HG03095 (cell line): ENCODE measurements at regions not wholly inside any gene's neighbourhood (a gene's known extent, or its start where the extent isn't known, plus 50 kb on each side); places are given as distances from the start of the nearest gene placed in this dataset.

Source experiments
- ATAC-seq: cut with Tn5 transposase; IDR thresholded peaks from one replicate; pipeline ENCODE4 v1.9.1; 2021; ENCODE audit warnings: moderate library complexity; ENCODE audit not compliant: unreplicated experiment

DNA sequence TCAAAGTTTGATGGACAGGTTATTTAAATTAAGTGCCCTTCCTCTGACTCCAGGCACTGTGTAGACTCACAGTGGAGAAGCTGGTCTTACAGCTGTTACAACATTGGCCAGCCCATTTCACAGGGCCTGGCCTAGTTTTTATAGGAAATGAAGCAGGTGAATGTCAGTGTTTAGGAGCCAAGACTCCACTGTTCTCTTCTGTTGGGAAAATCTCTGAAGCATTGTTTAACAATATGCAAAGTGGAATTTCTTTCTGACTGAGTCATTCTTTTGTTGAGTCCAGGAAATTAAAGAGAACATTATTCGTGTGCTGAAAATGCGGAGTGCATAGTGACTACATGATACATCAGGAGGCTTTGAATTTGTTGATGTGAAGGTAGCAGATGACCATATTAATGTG lies 64.7 kb downstream of the ARRDC4 start:
- ATAC-seq = no peak

DNA sequence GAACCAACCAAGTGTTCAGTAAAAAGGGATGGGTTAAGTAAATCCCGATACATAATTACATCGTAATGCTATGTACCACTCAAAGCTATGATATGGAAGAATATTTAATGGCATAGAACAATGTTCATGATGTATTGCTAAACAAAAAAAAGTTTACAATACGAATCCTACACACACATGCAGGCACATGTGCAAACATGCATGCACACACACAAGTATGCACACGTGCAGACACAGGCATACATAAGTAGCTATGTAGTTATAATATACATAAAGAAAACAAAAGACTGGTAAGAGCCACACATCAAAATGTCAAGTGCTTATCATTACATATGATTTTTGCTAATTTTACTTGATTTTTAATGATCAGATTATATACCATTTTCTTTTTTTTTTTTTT lies 74.2 kb downstream of the ARRDC4 start:
- ATAC-seq = no peak

DNA sequence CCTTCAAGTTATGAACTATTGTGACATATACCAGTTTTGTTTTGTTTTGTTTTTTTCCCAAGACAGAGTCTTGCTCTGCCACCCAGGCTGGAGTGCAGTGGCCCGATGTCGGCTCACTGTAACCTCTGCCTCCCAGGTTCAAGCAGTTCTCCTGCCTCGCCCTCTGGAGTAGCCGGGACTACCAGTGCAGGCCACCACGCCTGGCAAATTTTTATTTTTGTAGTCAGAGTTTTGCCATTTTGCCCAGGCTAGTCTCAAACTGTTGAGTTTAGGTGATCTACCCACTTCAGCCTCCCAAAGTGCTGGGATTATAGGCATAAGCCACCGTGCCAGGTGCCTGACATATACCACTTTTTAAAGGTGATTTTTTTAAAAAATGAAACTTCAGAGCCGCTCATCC lies 74.6 kb downstream of the ARRDC4 start:
- no peak for ATAC-seq

DNA sequence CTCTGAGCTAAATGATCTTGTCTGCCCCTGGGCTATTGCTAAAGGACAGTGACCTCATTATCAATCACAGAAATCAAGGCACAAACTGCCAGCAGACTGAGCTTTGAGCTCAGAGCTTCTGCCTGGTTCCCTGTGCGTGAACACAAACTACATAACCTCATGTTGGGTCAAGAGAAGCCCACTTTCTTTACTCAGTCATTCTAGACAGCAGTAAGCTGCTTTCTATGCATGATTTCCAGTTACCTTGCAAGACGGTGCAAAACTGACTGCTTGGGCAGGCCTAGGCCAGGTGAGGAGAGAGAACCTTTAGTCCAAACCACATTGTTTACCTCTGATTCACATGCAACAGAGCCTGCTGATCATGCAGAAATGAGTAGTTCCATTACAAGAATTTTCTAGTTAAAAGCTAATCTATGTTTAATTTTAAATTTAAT lies 75.1 kb downstream of the ARRDC4 start:
- no peak for ATAC-seq

DNA sequence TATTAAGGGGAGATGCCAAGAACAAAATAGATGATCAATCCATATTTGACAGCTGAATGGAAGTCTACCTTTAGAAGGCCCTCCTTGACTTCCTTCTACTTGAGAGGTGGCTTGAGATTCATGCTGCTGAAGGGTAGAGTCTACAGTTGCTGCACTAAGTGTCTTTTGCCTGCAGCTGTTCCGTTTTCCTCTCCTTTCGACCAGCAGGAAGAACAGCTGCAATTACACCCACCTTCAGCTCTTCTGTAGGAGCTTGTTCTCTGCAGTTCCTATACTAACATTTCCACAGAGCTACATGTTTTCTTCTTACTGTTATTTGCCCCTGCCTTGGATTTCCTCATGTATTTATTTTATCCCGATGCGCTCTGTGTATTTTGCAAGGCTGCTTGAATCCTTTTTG lies 79.1 kb downstream of the ARRDC4 start:
- no peak for ATAC-seq

DNA sequence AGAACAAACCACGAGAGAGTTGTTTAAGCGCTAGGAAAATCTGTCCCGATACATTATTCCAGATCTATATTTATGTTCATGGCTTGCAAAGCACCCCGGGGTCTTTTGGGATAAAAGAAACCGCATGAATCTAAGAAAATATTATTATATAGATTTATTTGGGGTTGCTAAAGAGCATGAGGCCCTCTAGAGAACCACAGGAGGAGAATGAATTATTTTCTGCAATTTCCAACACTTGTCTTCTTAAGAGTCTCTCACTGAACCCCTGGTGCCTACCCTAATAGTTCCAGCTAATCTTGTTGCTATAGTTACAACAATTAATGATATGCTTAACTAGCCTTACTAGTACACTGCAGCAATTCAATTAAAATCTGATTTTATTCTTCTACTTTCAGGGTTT lies 79.6 kb downstream of the ARRDC4 start:
- ATAC-seq = no peak

DNA sequence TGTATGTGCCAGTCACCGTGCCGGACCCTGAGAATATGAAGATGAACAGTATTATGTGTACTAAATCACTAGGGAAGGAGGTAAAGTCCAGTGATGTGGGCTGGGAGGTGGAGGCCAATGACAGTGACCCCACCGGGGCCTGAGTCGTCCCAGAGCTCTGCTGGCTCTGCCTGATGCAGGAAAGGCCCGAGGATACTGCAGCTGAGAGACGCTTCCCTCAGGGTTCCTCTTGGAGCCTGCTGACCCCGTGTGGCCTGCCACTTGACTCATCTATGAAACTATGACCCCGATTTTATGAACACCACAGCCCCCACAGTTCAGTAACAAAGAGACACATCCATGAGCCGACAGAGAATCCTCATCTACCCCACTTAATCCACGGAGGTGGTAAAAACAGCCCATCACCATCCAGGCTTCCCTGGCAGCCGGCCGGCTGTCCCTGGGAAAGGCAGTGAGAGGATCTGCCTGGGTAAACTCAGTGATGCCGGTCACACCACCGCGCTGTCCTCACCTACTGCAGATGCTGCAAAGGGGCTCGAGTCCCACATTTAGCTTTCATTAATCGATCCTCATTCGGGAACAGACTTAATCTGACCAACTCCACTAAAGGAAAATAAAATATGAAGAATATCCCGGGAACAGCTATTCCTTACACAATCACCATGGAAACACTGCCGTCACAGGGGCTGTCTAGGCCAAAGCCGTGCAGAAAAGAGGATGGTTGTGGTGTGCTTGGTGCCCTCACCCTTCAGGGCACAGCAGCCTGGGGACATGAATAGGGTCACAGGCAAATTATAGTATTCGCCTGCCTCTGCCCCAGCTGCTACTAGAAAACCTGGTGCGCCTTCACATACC lies 82.9 kb downstream of the ARRDC4 start:
- no peak for ATAC-seq

DNA sequence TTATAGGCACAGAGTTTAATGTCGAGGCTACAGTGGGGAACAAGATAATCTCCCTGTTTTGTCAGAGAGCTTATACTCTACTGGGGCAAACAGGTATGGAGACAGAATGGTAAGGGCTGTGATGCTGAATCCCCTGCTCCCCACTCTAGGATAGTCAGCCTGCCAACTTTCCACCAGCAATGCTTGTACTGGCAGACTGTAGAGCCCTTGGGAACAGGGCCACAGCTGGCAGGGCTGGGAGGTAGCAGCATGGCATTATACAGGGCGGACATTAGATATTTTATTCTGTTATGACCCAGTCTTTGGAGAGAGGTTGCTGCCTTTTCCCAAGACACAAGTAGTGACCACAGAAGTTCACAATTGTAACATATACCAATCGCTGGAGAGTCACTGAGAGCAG lies 91.2 kb downstream of the ARRDC4 start:
- no peak for ATAC-seq

DNA sequence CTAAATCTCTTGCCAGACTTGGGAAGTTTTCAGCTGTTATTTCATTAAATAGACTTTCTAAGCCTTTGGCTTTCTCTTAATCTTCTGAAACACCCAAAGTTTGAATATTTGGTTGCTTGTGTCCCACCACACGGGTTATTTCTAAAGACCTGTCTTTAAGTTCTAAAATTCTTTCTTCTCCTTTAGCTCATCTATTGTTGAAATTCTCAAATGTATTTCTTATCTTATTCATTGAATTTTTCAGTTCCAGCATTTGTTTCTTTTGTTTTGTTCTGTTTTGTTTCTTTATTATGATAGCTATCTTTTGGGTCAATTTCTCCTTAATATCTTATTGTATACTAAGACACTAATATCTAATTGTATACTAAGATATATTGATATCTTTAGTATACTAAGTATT lies 97.0 kb downstream of the ARRDC4 start:
- ATAC-seq = no peak

DNA sequence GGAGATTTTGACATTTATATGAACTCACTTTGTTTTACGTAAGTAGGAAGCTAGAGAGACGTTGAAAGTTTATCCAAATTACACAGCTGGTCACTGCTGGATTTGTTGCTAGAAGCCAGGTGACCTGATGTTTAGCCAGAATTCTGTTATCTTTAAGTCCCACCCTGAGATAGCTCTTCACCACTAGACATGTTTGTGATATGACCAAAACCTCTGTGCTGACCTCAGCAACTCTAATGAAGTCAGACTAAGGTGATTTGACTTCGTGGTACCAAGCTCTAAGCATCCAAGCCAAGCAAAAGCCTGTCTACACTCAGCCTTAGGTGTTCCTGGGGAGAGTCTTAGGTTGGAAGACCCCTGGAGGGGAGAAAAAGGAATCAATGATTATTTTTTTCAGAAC lies 102.4 kb downstream of the ARRDC4 start:
- ATAC-seq = no peak

DNA sequence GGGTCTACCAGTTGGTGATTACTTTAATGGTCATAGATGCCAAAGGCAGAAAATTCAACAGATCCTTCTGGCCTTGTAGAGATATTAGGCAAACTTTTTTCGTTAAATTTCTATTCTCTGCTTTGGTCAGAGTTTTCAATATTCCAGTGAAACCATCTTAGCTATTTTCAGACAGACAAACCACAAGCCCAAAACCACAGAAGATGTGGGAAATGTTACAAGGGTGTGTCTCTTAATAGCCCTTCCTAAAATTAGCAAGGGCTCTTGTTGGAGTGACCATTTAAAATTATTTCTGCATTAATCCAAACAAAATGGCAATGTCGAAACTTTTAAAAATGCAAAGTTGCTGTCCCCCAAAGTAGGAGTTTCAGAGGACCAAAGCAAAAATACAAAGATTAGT lies 102.8 kb downstream of the ARRDC4 start:
- no peak for ATAC-seq

DNA sequence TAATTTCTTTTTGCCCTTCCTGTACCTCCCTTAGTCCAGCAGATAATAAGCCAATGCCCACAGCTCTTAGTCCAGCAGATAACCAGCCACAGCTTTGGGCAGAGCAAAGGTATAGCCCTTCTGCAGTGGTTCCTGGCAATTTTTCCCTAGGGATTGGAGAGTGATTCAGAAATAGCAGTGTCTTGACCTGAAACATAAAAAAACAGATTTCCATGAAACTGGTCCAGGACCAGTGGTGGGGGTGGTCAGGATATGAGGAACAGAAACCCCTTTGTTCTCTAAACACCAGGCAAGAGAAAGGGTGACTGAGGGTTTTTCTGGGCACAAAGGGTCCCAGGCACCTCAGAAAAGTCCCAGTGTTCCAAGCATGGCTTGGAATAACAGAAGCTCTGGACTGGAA lies 103.4 kb downstream of the ARRDC4 start:
- ATAC-seq = no peak

DNA sequence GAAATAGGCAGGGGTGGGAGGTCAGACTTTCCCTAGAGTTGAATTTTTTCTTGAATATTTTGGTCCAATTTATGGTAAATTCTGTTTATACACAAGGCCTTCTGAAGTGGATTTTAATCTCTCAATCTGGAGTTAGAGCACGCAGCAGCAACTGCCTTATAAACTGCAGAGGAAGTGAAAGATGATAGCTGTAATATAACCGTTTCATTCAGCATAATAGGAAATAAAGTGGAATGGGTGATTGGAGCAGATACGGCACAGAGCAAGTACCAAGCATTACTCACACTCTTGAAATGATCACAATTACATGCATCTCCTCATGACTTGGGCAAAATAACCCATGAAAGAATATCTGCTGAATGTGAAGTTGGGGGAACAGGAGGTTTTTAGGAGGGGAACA lies 106.8 kb downstream of the ARRDC4 start:
- no peak for ATAC-seq

DNA sequence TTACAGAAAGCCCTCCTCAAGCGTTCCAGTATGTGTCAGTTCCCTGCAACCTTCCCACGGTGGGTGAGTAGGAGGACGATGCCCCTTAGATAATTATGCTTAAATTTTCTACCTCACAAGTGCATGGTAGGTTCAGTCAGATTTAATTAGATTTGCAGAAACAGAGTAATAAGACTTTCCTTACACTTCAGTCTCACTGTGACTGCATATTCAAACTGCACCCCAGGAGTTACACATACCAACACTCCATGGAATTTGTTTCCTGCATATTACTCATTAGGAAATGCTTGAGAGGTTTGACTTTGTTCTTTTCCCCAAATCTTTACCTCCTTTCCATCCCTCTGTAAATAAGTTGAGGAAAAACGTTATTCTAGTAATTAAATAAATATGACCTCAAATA lies 108.8 kb downstream of the ARRDC4 start:
- ATAC-seq = no peak

DNA sequence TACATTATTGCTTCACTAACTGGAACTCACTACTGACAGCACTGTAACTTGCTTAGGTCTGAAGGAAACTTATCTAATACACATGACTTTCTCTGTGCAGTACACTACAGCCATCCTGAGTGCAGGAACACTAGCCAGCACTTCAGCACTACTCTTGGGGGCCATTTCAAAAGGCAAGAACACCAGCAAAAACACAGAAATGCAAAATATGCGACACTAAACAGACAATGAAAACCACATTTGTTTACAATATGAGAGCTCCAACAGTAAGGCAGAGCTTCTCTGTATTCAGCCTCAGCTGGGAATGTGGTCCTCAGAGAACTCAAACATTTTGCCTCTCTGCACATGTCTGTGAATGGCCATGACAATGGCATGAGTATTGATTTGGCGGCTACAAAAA lies 109.6 kb downstream of the ARRDC4 start:
- ATAC-seq = no peak

DNA sequence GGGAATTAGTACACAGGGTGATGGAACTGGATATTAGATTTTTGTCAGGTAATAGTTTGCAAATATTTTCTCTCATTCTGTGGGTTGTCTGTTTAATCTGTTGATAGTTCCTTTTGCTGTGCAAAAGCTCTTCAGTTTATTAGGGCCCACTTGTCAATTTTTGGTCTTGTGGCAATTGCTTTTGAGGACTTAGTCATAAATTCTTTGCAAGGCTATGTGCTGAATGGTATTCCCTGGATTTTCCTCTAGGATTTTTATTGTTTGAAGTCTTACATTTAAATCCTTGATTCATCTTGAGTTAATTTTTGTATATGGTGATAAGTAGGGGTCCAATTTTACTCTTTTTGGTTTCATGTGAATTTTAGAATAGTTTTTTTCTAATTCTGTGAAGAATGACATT lies 111.3 kb downstream of the ARRDC4 start:
- ATAC-seq = no peak

DNA sequence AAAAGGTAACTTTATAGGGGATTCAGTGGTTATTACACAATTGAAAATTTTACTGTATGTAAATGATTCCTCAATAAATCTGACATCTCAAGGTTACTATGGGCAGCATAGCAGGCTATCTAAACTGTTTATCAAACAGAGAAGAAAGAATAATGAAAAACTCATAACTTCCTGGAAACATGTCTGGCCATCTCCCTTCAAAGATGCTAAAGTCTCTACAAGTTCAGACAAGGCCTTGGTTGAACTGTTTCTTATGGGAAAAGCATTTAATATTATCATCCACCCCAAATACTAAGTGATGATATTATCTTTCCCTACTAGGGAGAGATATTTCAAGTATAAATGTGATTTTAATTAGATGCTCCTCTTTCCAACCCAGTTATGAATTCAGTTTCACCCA lies 114.9 kb downstream of the ARRDC4 start:
- no peak for ATAC-seq

DNA sequence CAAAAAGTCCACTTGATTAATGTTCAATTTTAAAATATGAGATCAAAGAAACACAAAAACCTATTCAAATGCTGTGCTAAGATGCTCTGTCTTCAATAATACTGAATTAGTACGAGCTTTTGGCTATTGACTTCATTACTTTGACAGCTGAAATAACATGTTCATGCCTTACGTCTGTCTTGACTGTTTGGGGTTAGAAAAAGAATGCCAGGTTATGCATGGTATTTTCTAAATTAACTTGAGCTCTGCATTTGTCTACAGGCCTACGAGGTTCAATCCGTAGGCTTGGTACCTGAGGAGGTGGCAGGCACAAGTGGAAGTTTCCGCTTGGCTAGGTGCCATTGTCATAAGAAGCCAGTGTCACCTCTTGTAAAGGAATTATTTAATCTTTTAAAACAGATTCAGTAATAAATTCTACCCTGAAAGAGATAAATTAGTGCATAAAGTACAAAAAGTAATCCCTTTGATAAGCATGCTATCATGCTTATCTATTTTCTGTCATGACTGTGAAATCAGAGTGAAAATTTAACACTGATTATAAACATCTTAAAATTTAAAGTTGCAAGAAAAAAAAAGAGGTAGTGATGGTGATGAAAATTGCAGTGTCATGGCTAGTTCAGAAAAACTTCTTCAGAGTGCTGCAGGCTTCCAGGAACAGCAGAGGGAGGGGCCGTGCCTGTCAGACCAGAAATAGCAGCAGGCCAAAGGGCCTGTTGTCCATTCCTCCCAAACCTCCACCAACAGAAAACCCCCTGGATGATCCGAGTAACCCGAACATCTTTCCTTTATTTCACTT lies 115.7 kb downstream of the ARRDC4 start:
- no peak for ATAC-seq

DNA sequence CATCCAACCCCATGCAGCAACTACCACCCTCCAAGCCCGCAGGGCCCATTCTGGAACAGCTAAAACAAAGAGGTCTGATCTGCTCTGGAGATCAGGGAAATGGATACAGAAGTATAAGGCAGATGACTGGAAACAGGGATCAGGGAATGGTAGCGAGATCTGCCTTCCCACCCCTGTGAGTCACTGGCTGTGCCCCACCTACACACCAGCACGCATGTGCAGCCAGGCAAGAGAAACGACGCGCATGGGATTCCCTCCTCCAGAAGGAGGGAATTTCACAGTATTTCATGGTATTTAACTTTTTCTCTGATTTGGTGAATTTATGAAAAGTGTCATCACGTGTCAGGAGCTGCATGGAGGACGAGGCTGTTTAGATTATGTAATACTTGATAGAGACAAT lies 116.7 kb downstream of the ARRDC4 start:
- no peak for ATAC-seq

DNA sequence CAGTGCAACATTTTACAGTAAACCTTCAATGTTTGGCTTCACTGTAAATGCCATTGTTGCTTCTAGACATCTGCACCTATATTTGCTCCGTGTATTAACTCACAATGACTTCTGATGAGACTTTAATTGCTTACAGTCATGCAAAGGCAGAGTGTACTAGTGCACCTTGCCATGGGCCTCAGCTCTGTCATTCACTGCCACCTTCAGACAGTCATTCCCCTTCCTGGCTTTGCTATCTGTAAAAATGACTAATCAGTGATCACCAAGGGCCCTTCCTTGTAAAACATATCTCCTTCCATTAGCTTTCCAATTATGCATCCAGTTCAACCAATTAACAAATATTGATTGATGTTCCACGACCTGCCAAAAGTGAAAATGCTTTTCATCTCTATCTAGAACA lies 120.3 kb downstream of the ARRDC4 start:
- ATAC-seq = no peak

DNA sequence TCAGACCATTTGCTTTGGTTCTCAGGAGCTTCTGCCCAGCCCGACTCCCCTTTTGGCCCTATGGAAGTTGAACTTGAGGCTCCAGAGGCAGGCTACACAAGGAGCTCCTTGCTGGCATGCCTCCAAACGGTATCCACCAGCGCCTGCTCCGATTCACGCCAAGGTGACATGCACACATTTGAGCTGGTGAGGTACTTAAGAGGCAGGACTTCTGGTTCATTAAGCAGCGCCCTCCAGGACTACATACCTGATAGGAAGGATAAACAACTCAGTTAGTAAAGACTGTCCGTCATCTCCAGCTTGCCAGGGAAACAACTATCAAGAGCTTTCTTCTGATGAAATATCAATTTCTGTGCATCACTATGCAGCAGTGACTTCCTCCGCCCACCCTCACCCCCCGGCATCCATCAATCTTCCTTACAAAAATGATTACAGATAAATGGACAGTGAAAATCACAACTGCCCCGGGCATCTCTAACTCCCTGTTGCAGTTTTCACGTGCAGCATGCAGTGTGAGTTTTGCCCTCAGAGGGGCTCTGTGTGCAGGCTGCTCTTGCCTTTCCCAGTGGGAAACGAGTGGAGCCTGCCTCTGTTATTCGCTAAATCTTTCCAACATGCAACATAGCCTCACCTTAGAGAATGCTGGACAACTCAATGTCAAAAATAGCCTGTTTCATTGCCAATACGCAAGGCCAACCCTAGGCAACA lies 122.9 kb downstream of the ARRDC4 start:
- no peak for ATAC-seq
